SH-SY5Y (cell line): ENCODE measurements at regions not wholly inside any gene's neighbourhood (a gene's known extent, or its start where the extent isn't known, plus 50 kb on each side); places are given as distances from the start of the nearest gene placed in this dataset.

Experiments
- GATA2 ChIP-seq: IDR thresholded peaks from 2 replicates; pipeline ENCODE4 v1.6.1; 2011; ENCODE audit warnings: mild to moderate bottlenecking, low read depth, low read length
- GATA3 ChIP-seq: IDR thresholded peaks from 2 replicates; pipeline ENCODE4 v1.6.1; 2011; ENCODE audit warnings: low read depth, mild to moderate bottlenecking, low read length, moderate library complexity

DNA sequence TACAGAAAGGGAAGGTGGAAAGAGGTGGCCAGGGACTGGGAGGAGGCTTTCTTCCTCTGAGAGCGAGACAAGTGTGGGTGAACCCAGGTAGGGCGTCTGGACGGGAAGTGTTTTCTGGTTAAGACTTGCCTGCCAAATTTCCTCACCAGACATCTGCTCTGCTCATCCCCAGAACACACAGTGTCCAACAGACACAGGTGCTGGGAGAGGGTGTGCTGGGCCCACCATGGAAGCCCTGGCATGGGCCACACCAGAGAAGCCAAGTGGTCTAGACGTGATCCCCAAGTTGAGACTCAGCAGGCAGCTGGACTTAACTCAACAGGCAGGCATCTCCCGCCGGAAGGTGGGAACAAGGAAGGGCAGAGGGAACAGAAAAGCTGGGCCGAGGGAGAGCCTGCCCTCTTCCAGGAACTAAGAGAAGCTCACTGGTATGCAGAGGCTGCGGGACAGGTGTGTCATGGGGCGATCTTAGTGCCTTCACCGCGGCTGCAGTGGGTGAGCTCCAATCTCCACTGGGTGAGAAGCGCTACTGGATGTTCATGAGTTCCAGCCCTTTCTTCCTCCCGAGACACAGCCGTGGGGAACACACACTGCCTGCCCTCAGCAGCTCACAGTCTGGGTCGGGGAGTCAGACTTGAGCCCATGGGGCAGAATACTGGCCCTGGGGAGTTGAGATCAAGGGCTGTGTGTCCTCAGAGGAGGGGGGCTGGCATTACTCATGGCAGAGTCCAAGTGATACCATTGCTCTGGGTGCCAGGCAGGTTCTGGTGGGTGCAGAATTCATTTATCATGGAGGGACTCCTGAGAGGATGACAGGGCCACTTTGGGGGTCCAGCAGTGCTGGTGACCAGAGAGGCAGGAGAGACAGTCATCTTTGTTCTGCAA is 110.2 kb downstream of the CPZ start:
- TF ChIP-seq GATA3 (no peak), GATA2 (no peak)
